Left ventricle myocardium inferior (tissue), 1 donor: ENCODE measurements at regions not wholly inside any gene's neighbourhood (a gene's known extent, or its start where the extent isn't known, plus 50 kb on each side); places are given as distances from the start of the nearest gene placed in this dataset.
"Not testable (repeated sequence)": the region's sequence is repeated elsewhere in the genome, so short reads cannot be mapped to it uniquely, and the experiment has no call there.

Source experiments
- DNase-seq: peaks from one replicate; pipeline ENCODE4 v3.0.0-alpha.2; 2020
- H3K27ac ChIP-seq: fragments of 200-600 bp; replicated peaks from 2 replicates; pipeline ENCODE4 v1.8.0; 2021
- H3K27me3 ChIP-seq: fragments of 200-600 bp; 2 replicates; pipeline ENCODE4 v1.8.0; 2021; ENCODE audit warnings: low read depth
- H3K36me3 ChIP-seq: fragments of 200-600 bp; 2 replicates; pipeline ENCODE4 v1.8.0; 2021
- H3K4me1 ChIP-seq: fragments of 200-600 bp; 2 replicates; pipeline ENCODE4 v1.8.0; 2021
- H3K4me3 ChIP-seq: fragments of 200-600 bp; 2 replicates; pipeline ENCODE4 v1.8.0; 2021; ENCODE audit warnings: mild to moderate bottlenecking, moderate library complexity
- H3K9me3 ChIP-seq: fragments of 200-600 bp; replicated peaks from 2 replicates; pipeline ENCODE4 v1.8.0; 2021
- CTCF ChIP-seq: fragments of 200-600 bp; IDR thresholded peaks from 2 replicates; pipeline ENCODE4 v1.8.0; 2021; ENCODE audit warnings: antibody characterized with exemption, mild to moderate bottlenecking, borderline replicate concordance
- intact Hi-C: fragments of 100-400 bp; cut with micrococcal nuclease; formaldehyde crosslinking; loops from one replicate; pipeline ENCODE4 v1.11.0; 2022
- donor health status: DM: no; HTN: yes; CAD: no; lungs with severe emphysema.

GRCh38 chr16:60655514-60656153 is 1380.6 kb downstream of the CDH8 start:
- H3K4me1 ChIP-seq = no peaks in the 10 kb centered on the region
- no peak overlapping the region for H3K4me3 ChIP-seq
- intact Hi-C loops = no loop called here
- no peak for DNase-seq
- H3K27ac ChIP-seq = no peak overlapping the region
- no peaks in the 10 kb centered on the region for H3K36me3 ChIP-seq
- TF ChIP-seq CTCF = no peak
- peaks cover 4% of the 10 kb centered on the region for H3K9me3 ChIP-seq
- no peaks in the 10 kb centered on the region for H3K27me3 ChIP-seq

- Histone ChIP-seq H3K9me3 (no peaks in the 10 kb centered on the region), H3K36me3 (no peaks in the 10 kb centered on the region), H3K4me1 (no peaks in the 10 kb centered on the region), H3K27me3 (no peaks in the 10 kb centered on the region), H3K4me3 (no peak overlapping the region), H3K27ac (no peak overlapping the region)
- intact Hi-C loops = no loop called here
- DNase-seq = no peak
- TF ChIP-seq CTCF = no peak
These were observed 1384.9 kb downstream of the CDH8 start for GRCh38 chr16:60651346-60651745.

GRCh38 chr16:60648290-60648689 is 1387.9 kb downstream of the CDH8 start:
- Histone ChIP-seq H3K36me3 (no peaks in the 10 kb centered on the region), H3K27me3 (no peaks in the 10 kb centered on the region), H3K27ac (no peak overlapping the region), H3K4me3 (no peak overlapping the region), H3K4me1 (no peaks in the 10 kb centered on the region), H3K9me3 (no peaks in the 10 kb centered on the region)
- intact Hi-C loops = no loop called here
- no peak for TF ChIP-seq CTCF
- DNase-seq = no peak

GRCh38 chr16:60647388-60647787 is 1388.8 kb downstream of the CDH8 start:
- H3K4me3 ChIP-seq, H3K9me3 ChIP-seq, intact Hi-C loops, DNase-seq, H3K27me3 ChIP-seq, H3K4me1 ChIP-seq, H3K27ac ChIP-seq, H3K36me3 ChIP-seq: not testable (repeated sequence)

GRCh38 chr16:60646631-60647030 is 1389.6 kb downstream of the CDH8 start:
- no peaks in the 10 kb centered on the region for H3K4me1 ChIP-seq
- intact Hi-C loops = no loop called here
- H3K27ac ChIP-seq = no peak overlapping the region
- H3K36me3 ChIP-seq = no peaks in the 10 kb centered on the region
- H3K27me3 ChIP-seq = no peaks in the 10 kb centered on the region
- TF ChIP-seq CTCF = no peak
- DNase-seq = no peak
- H3K9me3 ChIP-seq = no peaks in the 10 kb centered on the region
- H3K4me3 ChIP-seq = no peak overlapping the region

- Histone ChIP-seq H3K27me3 (no peaks in the 10 kb centered on the region), H3K36me3 (no peaks in the 10 kb centered on the region), H3K4me1 (no peaks in the 10 kb centered on the region), H3K27ac (no peak overlapping the region), H3K4me3 (no peak overlapping the region), H3K9me3 (no peaks in the 10 kb centered on the region)
- intact Hi-C loops = no loop called here
- no peak for TF ChIP-seq CTCF
- no peak for DNase-seq
These were observed 1390.7 kb downstream of the CDH8 start for GRCh38 chr16:60645541-60645940.
